OCI-LY3 (cell line): ENCODE measurements at regions not wholly inside any gene's neighbourhood (a gene's known extent, or its start where the extent isn't known, plus 50 kb on each side); places are given as distances from the start of the nearest gene placed in this dataset.

Experiments
- EZH2phosphoT487 ChIP-seq: fragments of 200-600 bp; shearing (Covaris generic); IDR thresholded peaks from 2 replicates; pipeline ENCODE4 v1.6.1; 2018; ENCODE audit warnings: antibody characterized with exemption, mixed run types, low read depth
- TF ChIP-seq, protein P1 (sequence below): fragments of 200-600, 300-600 bp; sonication (generic); IDR thresholded peaks from 2 replicates; pipeline ENCODE4 v1.5.1; 2014; ENCODE audit warnings: antibody characterized with exemption, low read length, low read depth

DNA sequence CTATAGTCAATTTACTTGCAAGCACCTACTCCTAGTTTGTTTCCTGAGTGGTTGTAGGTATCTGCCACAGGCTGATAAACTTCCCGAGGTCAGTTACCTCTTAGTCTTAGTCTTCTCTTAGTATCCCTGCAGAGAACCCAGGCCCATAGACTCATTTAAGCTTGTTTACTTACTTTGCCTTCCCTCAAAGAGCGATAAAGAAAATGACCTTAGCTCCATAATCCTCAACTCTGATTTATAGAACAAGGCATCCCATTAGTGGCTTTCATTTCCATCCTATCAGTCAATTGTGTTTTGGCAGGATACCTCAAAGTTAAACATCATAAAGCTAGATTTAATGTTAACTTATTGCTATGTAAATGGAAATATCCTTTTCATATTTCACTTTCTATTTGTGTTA is 119.7 kb downstream of the UCHL5 start:
- TF ChIP-seq, protein P1, sequence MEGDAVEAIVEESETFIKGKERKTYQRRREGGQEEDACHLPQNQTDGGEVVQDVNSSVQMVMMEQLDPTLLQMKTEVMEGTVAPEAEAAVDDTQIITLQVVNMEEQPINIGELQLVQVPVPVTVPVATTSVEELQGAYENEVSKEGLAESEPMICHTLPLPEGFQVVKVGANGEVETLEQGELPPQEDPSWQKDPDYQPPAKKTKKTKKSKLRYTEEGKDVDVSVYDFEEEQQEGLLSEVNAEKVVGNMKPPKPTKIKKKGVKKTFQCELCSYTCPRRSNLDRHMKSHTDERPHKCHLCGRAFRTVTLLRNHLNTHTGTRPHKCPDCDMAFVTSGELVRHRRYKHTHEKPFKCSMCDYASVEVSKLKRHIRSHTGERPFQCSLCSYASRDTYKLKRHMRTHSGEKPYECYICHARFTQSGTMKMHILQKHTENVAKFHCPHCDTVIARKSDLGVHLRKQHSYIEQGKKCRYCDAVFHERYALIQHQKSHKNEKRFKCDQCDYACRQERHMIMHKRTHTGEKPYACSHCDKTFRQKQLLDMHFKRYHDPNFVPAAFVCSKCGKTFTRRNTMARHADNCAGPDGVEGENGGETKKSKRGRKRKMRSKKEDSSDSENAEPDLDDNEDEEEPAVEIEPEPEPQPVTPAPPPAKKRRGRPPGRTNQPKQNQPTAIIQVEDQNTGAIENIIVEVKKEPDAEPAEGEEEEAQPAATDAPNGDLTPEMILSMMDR: no peak
- TF ChIP-seq EZH2phosphoT487: no peak
